Prostate gland (tissue), 2 donors: ENCODE measurements at regions not wholly inside any gene's neighbourhood (a gene's known extent, or its start where the extent isn't known, plus 50 kb on each side); places are given as distances from the start of the nearest gene placed in this dataset.

Experiments used
- DNase-seq: peaks from one replicate; pipeline ENCODE4 v3.0.0-alpha.2; 2019; ENCODE audit warnings: low spot score
- H3K27ac ChIP-seq, 2 donors: fragments of 200-600 bp; sonication (generic); 2 replicates each; pipeline ENCODE4 v1.5.1; 2017 to 2019
- H3K27me3 ChIP-seq: fragments of 200-600 bp; sonication (generic); replicated peaks from 2 replicates; pipeline ENCODE4 v1.5.1; 2019; ENCODE audit not compliant: insufficient read depth
- H3K36me3 ChIP-seq, 2 donors: fragments of 200-600 bp; sonication (generic); 1 replicate in 1 of 2; 2 replicates in 1 of 2; pipeline versions ENCODE4 v1.5.1 to v1.8.1; 2017 to 2019
- H3K4me1 ChIP-seq: fragments of 200-600 bp; sonication (generic); replicated peaks from 2 replicates; pipeline ENCODE4 v1.5.1; 2019
- H3K4me3 ChIP-seq, 2 donors: fragments of 200-600 bp; sonication (generic); 2 replicates each; pipeline ENCODE4 v1.5.1; 2017 to 2019
- H3K9me3 ChIP-seq: fragments of 200-600 bp; sonication (generic); 2 replicates; pipeline ENCODE4 v1.5.1; 2017
- POLR2A ChIP-seq: fragments of 450-650 bp; IDR thresholded peaks from one replicate; pipeline ENCODE4 v1.6.1; 2016; ENCODE audit warnings: antibody characterized with exemption, mild to moderate bottlenecking
- POLR2AphosphoS5 ChIP-seq: sonication (generic); formaldehyde crosslinking; IDR thresholded peaks from one replicate; pipeline ENCODE4 v1.6.1; 2017; ENCODE audit warnings: antibody characterized with exemption
- WGBS: methylation state at CpG from one replicate; pipeline ENCODE4 v1.1.5; 2018; 5-methylcytosine and 5-hydroxymethylcytosine counted together
- intact Hi-C: fragments of 100-400 bp; cut with DNase I; formaldehyde crosslinking; loops from one replicate; pipeline ENCODE4 v1.14.2; 2022
- TF ChIP-seq, protein P1 (sequence below), 4 experiments: fragments of 200-600 bp in 2 of 4; fragments of 450-650 bp in 2 of 4; sonication (generic) in 2 of 4; IDR thresholded peaks; 1 replicate in 3 of 4; 2 replicates in 1 of 4; pipeline ENCODE4 v1.5.1; 2016 to 2019; ENCODE audit warnings: antibody characterized with exemption in 4 of 4, mild to moderate bottlenecking in 2 of 4, moderate library complexity in 2 of 4

DNA sequence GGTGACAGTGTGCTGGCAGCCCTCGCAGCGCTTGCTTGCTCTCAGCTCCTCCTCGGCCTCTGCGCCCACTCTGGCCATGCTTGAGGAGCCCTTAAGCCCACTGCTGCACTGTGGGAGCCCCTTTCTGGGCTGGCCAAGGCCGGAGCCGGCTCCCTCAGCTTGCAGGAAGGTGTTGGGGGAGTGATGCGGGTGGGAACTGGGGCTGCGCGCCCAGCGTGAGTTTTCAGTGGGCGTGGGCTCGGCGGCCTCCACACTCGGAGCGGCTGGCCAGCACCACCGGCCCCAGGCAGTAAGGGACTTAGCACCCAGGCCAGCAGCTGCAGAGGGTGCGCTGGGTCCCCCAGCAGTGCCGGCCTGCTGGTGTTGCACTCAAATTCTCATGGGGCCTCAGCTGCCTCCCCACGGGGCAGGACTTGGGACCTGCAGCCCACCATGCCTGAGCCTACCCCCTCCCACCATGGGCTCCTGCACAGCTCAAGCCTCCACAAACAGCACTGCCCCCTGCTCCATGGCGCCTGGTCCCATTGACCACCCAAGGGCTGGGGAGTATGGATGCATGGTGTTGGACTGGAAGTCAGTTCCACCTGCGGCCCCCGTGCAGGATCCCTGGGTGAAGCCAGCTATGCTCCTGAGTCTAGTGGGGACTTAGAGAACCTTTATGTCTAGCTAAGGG is 223.1 kb upstream of the PTPRD start:
- no peak for TF ChIP-seq POLR2A
- TF ChIP-seq POLR2AphosphoS5 = no peak
- TF ChIP-seq, protein P1, sequence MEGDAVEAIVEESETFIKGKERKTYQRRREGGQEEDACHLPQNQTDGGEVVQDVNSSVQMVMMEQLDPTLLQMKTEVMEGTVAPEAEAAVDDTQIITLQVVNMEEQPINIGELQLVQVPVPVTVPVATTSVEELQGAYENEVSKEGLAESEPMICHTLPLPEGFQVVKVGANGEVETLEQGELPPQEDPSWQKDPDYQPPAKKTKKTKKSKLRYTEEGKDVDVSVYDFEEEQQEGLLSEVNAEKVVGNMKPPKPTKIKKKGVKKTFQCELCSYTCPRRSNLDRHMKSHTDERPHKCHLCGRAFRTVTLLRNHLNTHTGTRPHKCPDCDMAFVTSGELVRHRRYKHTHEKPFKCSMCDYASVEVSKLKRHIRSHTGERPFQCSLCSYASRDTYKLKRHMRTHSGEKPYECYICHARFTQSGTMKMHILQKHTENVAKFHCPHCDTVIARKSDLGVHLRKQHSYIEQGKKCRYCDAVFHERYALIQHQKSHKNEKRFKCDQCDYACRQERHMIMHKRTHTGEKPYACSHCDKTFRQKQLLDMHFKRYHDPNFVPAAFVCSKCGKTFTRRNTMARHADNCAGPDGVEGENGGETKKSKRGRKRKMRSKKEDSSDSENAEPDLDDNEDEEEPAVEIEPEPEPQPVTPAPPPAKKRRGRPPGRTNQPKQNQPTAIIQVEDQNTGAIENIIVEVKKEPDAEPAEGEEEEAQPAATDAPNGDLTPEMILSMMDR (IDR thresholded peaks at IDR 0.05) = no peak

DNA sequence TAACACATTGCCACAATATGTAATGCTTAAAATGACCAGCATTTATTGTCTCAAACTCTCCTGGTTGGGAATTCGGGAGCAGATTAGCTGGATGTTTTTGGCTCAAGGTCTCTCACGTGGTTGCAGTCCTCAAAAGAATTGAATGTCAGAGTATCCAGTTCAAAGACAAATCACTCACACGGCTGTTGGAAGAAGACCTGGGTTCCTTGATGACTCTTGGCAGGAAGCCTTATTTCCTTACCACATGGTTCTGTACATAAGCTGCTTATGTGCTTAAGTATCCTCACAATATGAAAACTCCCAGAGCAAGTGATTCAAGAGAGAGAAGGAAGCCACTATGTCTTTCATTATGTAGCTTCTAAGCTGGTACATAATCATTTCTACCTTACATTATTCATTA is 230.3 kb upstream of the PTPRD start:
- H3K27ac ChIP-seq = no peak overlapping the region
- TF ChIP-seq POLR2AphosphoS5 = no peak
- TF ChIP-seq, protein P1 (IDR thresholded peaks at IDR 0.05) = no peak
- TF ChIP-seq POLR2A = no peak
- H3K4me1 ChIP-seq = no peaks in the 10 kb centered on the region
- DNase-seq = no peak
- no peaks in the 10 kb centered on the region for H3K27me3 ChIP-seq
- no peaks in the 10 kb centered on the region for H3K9me3 ChIP-seq
- 30% methylated on average over 3 of the region's 3 CpGs for WGBS
- intact Hi-C loops = no loop called here
- H3K36me3 ChIP-seq = no peaks in the 10 kb centered on the region
- H3K4me3 ChIP-seq = no peak overlapping the region

More for the DNA sequence above, 223.1 kb upstream of the PTPRD start:
- Histone ChIP-seq H3K9me3 (no peaks in the 10 kb centered on the region), H3K4me1 (no peaks in the 10 kb centered on the region), H3K36me3 (no peaks in the 10 kb centered on the region), H3K27ac (no peak overlapping the region), H3K4me3 (no peak overlapping the region), H3K27me3 (no peaks in the 10 kb centered on the region)
- no peak for DNase-seq
- intact Hi-C loops = no loop called here
- WGBS = 93% methylated on average over 20 of the region's 22 CpGs

DNA sequence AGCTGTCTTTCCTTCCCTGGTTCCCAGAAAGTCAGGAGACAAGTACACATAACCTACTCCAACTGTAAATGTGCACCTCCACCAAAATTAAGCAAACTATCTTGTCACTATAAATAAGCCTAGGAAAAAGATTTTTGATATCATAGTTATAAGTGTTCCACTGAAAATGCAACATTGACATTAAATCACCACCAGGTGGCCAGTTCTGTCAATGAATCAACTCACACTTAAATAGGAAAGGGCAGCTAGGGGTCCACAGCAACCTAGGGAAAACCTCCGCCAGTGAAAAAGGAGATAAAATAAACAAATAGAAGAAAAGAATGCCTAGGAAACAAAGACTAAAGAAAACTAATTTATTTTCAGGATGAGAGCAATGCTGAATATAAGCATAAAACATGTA is 243.0 kb upstream of the PTPRD start:
- no peaks in the 10 kb centered on the region for H3K27me3 ChIP-seq
- DNase-seq = no peak
- H3K27ac ChIP-seq = no peak overlapping the region
- H3K9me3 ChIP-seq = no peaks in the 10 kb centered on the region
- H3K4me3 ChIP-seq = no peak overlapping the region
- H3K4me1 ChIP-seq = no peaks in the 10 kb centered on the region
- TF ChIP-seq, protein P1 (IDR thresholded peaks at IDR 0.05) = peak in 1 of 4 experiments; percentile 8
- TF ChIP-seq POLR2AphosphoS5 = no peak
- no peaks in the 10 kb centered on the region for H3K36me3 ChIP-seq
- WGBS = 21% methylated on average over 1 of the region's 1 CpG
- intact Hi-C loops = no loop called here

DNA sequence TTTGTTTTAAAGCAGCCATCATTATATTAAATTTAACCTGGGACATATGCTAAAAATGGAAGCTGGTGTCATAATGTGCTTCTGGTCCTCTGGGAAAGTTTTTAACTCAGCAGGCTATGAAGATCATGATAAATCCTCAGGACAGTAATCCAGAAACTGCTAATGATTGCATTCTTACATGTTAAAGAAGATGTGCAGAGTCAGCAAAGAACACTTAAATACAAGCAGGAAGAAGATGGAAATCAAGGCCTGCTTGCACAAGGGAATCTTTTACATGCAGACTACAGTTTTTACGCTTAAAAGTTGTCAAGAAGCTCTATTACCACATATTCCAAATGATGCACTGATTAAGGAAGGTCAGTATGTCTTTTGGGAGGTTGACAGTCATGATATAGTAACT is 246.0 kb upstream of the PTPRD start:
- intact Hi-C loops = no loop called here
- Histone ChIP-seq H3K36me3 (no peaks in the 10 kb centered on the region), H3K27me3 (no peaks in the 10 kb centered on the region), H3K9me3 (no peaks in the 10 kb centered on the region), H3K4me1 (no peaks in the 10 kb centered on the region), H3K4me3 (no peak overlapping the region), H3K27ac (no peak overlapping the region)
- WGBS = 69% methylated on average over 1 of the region's 1 CpG
- no peak for DNase-seq
- TF ChIP-seq POLR2AphosphoS5 = no peak
- TF ChIP-seq, protein P1 (IDR thresholded peaks at IDR 0.05) = no peak
- TF ChIP-seq POLR2A = no peak

DNA sequence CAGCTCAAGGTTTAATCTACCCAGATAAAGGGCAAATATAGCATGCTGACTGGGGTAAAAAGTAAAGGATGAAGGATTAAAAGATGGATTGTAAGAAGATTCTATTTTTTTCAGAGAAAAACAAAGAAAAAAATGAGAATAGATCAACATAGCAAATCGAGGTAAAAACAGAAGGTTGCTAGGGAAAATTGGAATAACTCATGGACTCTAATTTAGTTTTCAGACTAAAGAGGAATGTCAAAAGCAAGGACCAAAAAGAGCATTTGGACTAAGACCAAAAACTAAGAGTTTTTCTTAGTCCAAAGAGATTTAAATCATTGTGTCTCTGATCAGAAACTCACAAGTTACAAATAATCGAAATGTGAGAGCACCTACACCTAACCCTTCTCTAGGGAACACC is 250.7 kb upstream of the PTPRD start:
- no peak overlapping the region for H3K4me3 ChIP-seq
- H3K9me3 ChIP-seq = no peaks in the 10 kb centered on the region
- WGBS = 78% methylated on average over 2 of the region's 2 CpGs
- H3K27ac ChIP-seq = no peak overlapping the region
- TF ChIP-seq, protein P1 (IDR thresholded peaks at IDR 0.05) = no peak
- TF ChIP-seq POLR2AphosphoS5 (no peak), POLR2A (no peak)
- intact Hi-C loops = no loop called here
- H3K36me3 ChIP-seq = no peaks in the 10 kb centered on the region
- DNase-seq = no peak
- H3K27me3 ChIP-seq = no peaks in the 10 kb centered on the region
- H3K4me1 ChIP-seq = no peaks in the 10 kb centered on the region
